ENCODE measurements at regions not wholly inside any gene's neighbourhood (a gene's known extent, or its start where the extent isn't known, plus 50 kb on each side); places are given as distances from the start of the nearest gene placed in this dataset.

DNA sequence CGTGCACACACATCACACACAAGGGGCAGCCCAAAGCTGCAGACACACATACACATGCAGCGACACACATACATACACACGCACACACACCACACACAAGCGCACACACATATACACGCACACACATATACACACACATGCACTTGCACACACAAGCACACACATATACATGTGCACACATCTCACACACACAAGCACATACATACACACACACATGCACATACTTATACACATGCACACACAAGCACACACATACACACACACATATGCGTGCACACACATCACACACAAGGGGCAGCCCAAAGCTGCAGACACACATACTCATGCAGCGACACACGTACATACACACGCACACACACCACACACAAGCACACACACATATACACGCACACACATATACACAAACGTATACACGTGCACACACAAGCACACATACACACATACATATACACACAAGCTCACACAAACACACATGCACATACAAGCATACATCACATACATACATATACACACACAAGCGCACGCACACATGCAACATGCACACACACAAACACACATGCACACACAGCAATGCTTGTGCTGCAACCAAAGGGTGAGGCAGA lies 178.8 kb upstream of the PFKP start:
- no peak for ATAC-seq (ENCODE audit: poor library complexity)
- TF ChIP-seq, protein P1, sequence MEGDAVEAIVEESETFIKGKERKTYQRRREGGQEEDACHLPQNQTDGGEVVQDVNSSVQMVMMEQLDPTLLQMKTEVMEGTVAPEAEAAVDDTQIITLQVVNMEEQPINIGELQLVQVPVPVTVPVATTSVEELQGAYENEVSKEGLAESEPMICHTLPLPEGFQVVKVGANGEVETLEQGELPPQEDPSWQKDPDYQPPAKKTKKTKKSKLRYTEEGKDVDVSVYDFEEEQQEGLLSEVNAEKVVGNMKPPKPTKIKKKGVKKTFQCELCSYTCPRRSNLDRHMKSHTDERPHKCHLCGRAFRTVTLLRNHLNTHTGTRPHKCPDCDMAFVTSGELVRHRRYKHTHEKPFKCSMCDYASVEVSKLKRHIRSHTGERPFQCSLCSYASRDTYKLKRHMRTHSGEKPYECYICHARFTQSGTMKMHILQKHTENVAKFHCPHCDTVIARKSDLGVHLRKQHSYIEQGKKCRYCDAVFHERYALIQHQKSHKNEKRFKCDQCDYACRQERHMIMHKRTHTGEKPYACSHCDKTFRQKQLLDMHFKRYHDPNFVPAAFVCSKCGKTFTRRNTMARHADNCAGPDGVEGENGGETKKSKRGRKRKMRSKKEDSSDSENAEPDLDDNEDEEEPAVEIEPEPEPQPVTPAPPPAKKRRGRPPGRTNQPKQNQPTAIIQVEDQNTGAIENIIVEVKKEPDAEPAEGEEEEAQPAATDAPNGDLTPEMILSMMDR (IDR thresholded peaks at IDR 0.05): no peak
- H3K4me1 Mint-ChIP-seq (ENCODE audit: low read depth): no peaks in the 10 kb centered on the region
- H3K9me3 ChIP-seq (ENCODE audit: control insufficient read depth in 1 of 2, insufficient read depth in 1 of 2, low read length in 2 of 2): peaks cover 0 to 9% of the 10 kb centered on the region in 2 experiments
- H3K27me3 ChIP-seq (ENCODE audit: control insufficient read depth in 1 of 2, insufficient read depth in 2 of 2, low read length in 2 of 2): peaks cover 3% of the 10 kb centered on the region in 2 experiments
- H3K27me3 Mint-ChIP-seq: peaks cover 4% of the 10 kb centered on the region
- no peaks in the 10 kb centered on the region for H3K4me1 ChIP-seq (ENCODE audit: insufficient read depth, low read length)
- H3K27ac Mint-ChIP-seq: no peak overlapping the region
- H3K4me3 Mint-ChIP-seq: no peak overlapping the region
- no peaks in the 10 kb centered on the region for H3K36me3 Mint-ChIP-seq (ENCODE audit: low read depth)
- no peak overlapping the region for H3K27ac ChIP-seq (ENCODE audit: low read depth in 1 of 2, low read length in 2 of 2)
- no peaks in the 10 kb centered on the region for H3K36me3 ChIP-seq (ENCODE audit: insufficient read depth, low read length)
- intact Hi-C loops (cut with DNase I, micrococcal nuclease): no loop called here
- POLR2A ChIA-PET: no interaction called here
- H3K4me3 ChIP-seq (ENCODE audit: low read length): no peak overlapping the region
- CTCF ChIA-PET: no interaction called here
- DNase-seq: no peak
- H3K9me3 Mint-ChIP-seq: no peaks in the 10 kb centered on the region

- Histone ChIP-seq H3K9me3 (ENCODE audit: control insufficient read depth in 1 of 2, insufficient read depth in 1 of 2, low read length in 2 of 2) (peaks cover 0 to 9% of the 10 kb centered on the region in 2 experiments), H3K4me1 (ENCODE audit: insufficient read depth, low read length) (no peaks in the 10 kb centered on the region), H3K27me3 (ENCODE audit: control insufficient read depth in 1 of 2, insufficient read depth in 2 of 2, low read length in 2 of 2) (peaks cover 3% of the 10 kb centered on the region in 2 experiments), H3K36me3 (ENCODE audit: insufficient read depth, low read length) (no peaks in the 10 kb centered on the region), H3K4me3 (ENCODE audit: low read length) (no peak overlapping the region), H3K27ac (ENCODE audit: low read depth in 1 of 2, low read length in 2 of 2) (no peak overlapping the region)
- ATAC-seq (ENCODE audit: poor library complexity) (no peak), DNase-seq (no peak)
- no peaks in the 10 kb centered on the region for H3K36me3 Mint-ChIP-seq (ENCODE audit: low read depth)
- no peak overlapping the region for H3K27ac Mint-ChIP-seq
- H3K4me1 Mint-ChIP-seq (ENCODE audit: low read depth): no peaks in the 10 kb centered on the region
- H3K9me3 Mint-ChIP-seq: no peaks in the 10 kb centered on the region
- peaks cover 6% of the 10 kb centered on the region for H3K27me3 Mint-ChIP-seq
- TF ChIP-seq, protein P1 (IDR thresholded peaks at IDR 0.05): no peak
- intact Hi-C loops (cut with DNase I, micrococcal nuclease): no loop called here
- POLR2A ChIA-PET: no interaction called here
- H3K4me3 Mint-ChIP-seq: no peak overlapping the region
- CTCF ChIA-PET: no interaction called here
Observed at GRCh38 chr10:2887391-2888070, 179.8 kb upstream of the PFKP start.

DNA sequence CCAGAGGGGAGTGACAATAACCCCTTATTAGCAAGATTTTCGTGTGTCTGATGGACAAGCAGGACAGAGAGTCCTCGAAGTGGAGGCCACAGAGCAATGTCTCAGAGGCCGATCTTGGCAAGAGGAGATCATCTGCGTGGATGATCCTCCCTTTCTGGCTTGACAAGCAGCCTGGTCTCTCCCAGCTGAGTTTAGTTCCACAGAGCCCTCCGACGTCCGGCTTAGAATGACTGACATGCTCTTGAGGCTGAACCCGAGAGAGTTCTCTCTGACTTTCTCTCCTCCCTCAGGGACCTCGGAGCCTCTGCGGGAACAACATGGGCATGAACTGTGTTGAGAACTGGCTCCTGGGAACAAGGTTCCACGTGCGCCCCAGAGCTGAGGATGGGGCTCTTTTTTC lies 180.7 kb upstream of the PFKP start:
- DNase-seq (no peak), ATAC-seq (ENCODE audit: poor library complexity) (no peak)
- ChIA-PET CTCF (no interaction called here), POLR2A (no interaction called here)
- intact Hi-C loops (cut with DNase I, micrococcal nuclease): no loop called here
- Histone ChIP-seq H3K4me1 (ENCODE audit: insufficient read depth, low read length) (no peaks in the 10 kb centered on the region), H3K9me3 (ENCODE audit: control insufficient read depth in 1 of 2, insufficient read depth in 1 of 2, low read length in 2 of 2) (peaks cover 0 to 9% of the 10 kb centered on the region in 2 experiments), H3K36me3 (ENCODE audit: insufficient read depth, low read length) (no peaks in the 10 kb centered on the region), H3K27me3 (ENCODE audit: control insufficient read depth in 1 of 2, insufficient read depth in 2 of 2, low read length in 2 of 2) (peaks cover 3% of the 10 kb centered on the region in 2 experiments), H3K27ac (ENCODE audit: low read depth in 1 of 2, low read length in 2 of 2) (no peak overlapping the region), H3K4me3 (ENCODE audit: low read length) (no peak overlapping the region)
- Mint-ChIP-seq H3K36me3 (ENCODE audit: low read depth) (no peaks in the 10 kb centered on the region), H3K27ac (no peak overlapping the region), H3K9me3 (no peaks in the 10 kb centered on the region), H3K4me1 (ENCODE audit: low read depth) (no peaks in the 10 kb centered on the region), H3K27me3 (peaks cover 12% of the 10 kb centered on the region), H3K4me3 (no peak overlapping the region)
- TF ChIP-seq, protein P1 (IDR thresholded peaks at IDR 0.05): no peak
